Neuronal stem cell (in vitro differentiated cells): ENCODE measurements at regions not wholly inside any gene's neighbourhood (a gene's known extent, or its start where the extent isn't known, plus 50 kb on each side); places are given as distances from the start of the nearest gene placed in this dataset.
"Not testable (repeated sequence)": the region's sequence is repeated elsewhere in the genome, so short reads cannot be mapped to it uniquely, and the experiment has no call there.

Experiments used
- DNase-seq: peaks from one replicate; pipeline ENCODE4 v3.0.0-alpha.2; 2013; ENCODE audit warnings: low spot score
- H2AFZ ChIP-seq: one replicate; pipeline ENCODE4 v1.6.1; 2013; ENCODE audit warnings: mild to moderate bottlenecking, low read length, inconsistent platforms
- H2AK5ac ChIP-seq: 2 replicates; pipeline ENCODE4 v1.6.1; 2013; ENCODE audit warnings: low read depth, mild to moderate bottlenecking, inconsistent platforms, low read length, moderate library complexity, mixed read lengths
- H2BK120ac ChIP-seq: 2 replicates; pipeline ENCODE4 v1.6.1; 2013; ENCODE audit warnings: low read depth, mild to moderate bottlenecking, inconsistent platforms, low read length, moderate library complexity, mixed read lengths
- H2BK12ac ChIP-seq: one replicate; pipeline ENCODE4 v1.6.1; 2013; ENCODE audit warnings: low read length, inconsistent platforms
- H2BK15ac ChIP-seq: 2 replicates; pipeline ENCODE4 v1.6.1; 2013; ENCODE audit warnings: mild to moderate bottlenecking, low read length, inconsistent platforms, mixed read lengths
- H2BK5ac ChIP-seq: one replicate; pipeline ENCODE4 v1.6.1; 2013; ENCODE audit warnings: inconsistent platforms, mild to moderate bottlenecking, low read length, moderate library complexity
- H3K14ac ChIP-seq: one replicate; pipeline ENCODE4 v1.6.1; 2013; ENCODE audit warnings: low read length, inconsistent platforms
- H3K18ac ChIP-seq: 2 replicates; pipeline ENCODE4 v1.6.1; 2013; ENCODE audit warnings: low read length, inconsistent platforms
- H3K23ac ChIP-seq: 2 replicates; pipeline ENCODE4 v1.6.1; 2013; ENCODE audit warnings: low read depth, mild to moderate bottlenecking, mixed read lengths, low read length, inconsistent platforms; ENCODE audit not compliant: poor library complexity
- H3K27ac ChIP-seq: replicated peaks from 3 replicates; pipeline ENCODE4 v1.5.1; 2013; ENCODE audit warnings: low read length, inconsistent platforms
- H3K27me3 ChIP-seq, 3 experiments: 2 replicates each; pipeline ENCODE4 v1.6.1; 2013; ENCODE audit warnings: low read length in 3 of 3, mild to moderate bottlenecking in 2 of 3, inconsistent platforms in 1 of 3, low read depth in 1 of 3, mixed read lengths in 1 of 3, moderate library complexity in 1 of 3; ENCODE audit not compliant: control insufficient read depth in 3 of 3, insufficient read depth in 3 of 3
- H3K36me3 ChIP-seq, 2 donors: replicated peaks in 1 of 2; 2 replicates each; pipeline ENCODE4 v1.6.1; 2013; ENCODE audit warnings: low read length in 2 of 2; ENCODE audit not compliant: control insufficient read depth in 2 of 2, insufficient read depth in 2 of 2
- H3K4ac ChIP-seq: 2 replicates; pipeline ENCODE4 v1.6.1; 2013; ENCODE audit warnings: inconsistent platforms, mild to moderate bottlenecking, low read length, moderate library complexity
- H3K4me1 ChIP-seq, 2 donors: 1 replicate in 1 of 2; 2 replicates in 1 of 2; pipeline ENCODE4 v1.6.1; 2013; ENCODE audit warnings: low read length in 2 of 2, low read depth in 1 of 2; ENCODE audit not compliant: control insufficient read depth in 2 of 2, insufficient read depth in 1 of 2
- H3K4me2 ChIP-seq: one replicate; pipeline ENCODE4 v1.6.1; 2013; ENCODE audit warnings: mild to moderate bottlenecking, low read length, inconsistent platforms; ENCODE audit not compliant: insufficient read depth, poor library complexity, severe bottlenecking
- H3K4me3 ChIP-seq, 2 donors: 2 replicates each; pipeline ENCODE4 v1.5.1; 2013; ENCODE audit warnings: low read length in 2 of 2, mild to moderate bottlenecking in 2 of 2, inconsistent platforms in 1 of 2, moderate library complexity in 1 of 2
- H3K79me1 ChIP-seq: one replicate; pipeline ENCODE4 v1.6.1; 2013; ENCODE audit warnings: low read depth, mild to moderate bottlenecking, inconsistent platforms, low read length, moderate library complexity
- H3K9ac ChIP-seq: one replicate; pipeline ENCODE4 v1.6.1; 2013; ENCODE audit warnings: mild to moderate bottlenecking, low read depth, low read length, inconsistent platforms; ENCODE audit not compliant: poor library complexity
- H3K9me3 ChIP-seq, 2 donors: replicated peaks in 1 of 2; 2 replicates each; pipeline versions ENCODE3 to v1.6.1; 2013; ENCODE audit warnings: low read length in 2 of 2, mild to moderate bottlenecking in 2 of 2, inconsistent platforms in 1 of 2, low read depth in 1 of 2, mixed read lengths in 1 of 2, moderate library complexity in 1 of 2; ENCODE audit not compliant: control insufficient read depth in 2 of 2, insufficient read depth in 1 of 2
- H4K8ac ChIP-seq: one replicate; pipeline ENCODE4 v1.6.1; 2013; ENCODE audit warnings: low read depth, mild to moderate bottlenecking, inconsistent platforms, low read length, moderate library complexity
- H4K91ac ChIP-seq: one replicate; pipeline ENCODE4 v1.6.1; 2013; ENCODE audit warnings: low read length, low read depth, mild to moderate bottlenecking, inconsistent platforms; ENCODE audit not compliant: poor library complexity
- WGBS, 2 donors: extraction: QIAGEN DNeasy Blood & Tissue Kit; methylation state at CpG; one replicate each; pipeline ENCODE4 v1.1.7; 2013; ENCODE audit warnings: missing lambda C conversion rate in 2 of 2, mixed read lengths in 1 of 2; ENCODE audit not compliant: insufficient read length in 2 of 2, insufficient replicate concordance in 1 of 2; ENCODE audit errors: extremely low coverage in 2 of 2; 5-methylcytosine and 5-hydroxymethylcytosine counted together

DNA sequence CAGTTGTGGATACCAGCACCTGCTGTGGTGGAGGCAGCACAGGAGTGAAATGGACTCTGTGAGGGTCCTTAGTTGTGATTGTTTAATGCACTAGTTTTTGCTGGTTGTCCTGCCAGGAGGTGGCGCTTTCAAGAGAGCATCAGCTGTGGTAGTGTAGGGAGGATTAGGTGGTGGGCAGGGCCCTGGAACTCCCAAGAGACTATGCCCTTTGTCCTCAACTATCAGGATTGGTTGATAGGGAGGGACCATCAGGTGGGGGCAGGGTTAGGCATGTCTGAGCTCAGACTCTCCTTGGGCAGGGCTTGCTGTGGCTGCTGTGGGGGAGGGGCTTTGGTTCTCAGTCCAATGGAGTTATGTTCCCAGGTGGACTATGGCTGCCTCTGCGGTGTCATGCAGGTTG is 121.9 kb downstream of the RRAGB start:
- Histone ChIP-seq H3K9ac (no peak overlapping the region), H3K9me3 (no peaks in the 10 kb centered on the region), H2AK5ac (no peak overlapping the region), H3K23ac (no peak overlapping the region), H3K18ac (no peak overlapping the region), H3K27me3 (no peaks in the 10 kb centered on the region), H3K4me1 (no peaks in the 10 kb centered on the region), H2BK15ac (no peak overlapping the region), H3K36me3 (no peaks in the 10 kb centered on the region), H3K4ac (no peak overlapping the region), H4K8ac (no peak overlapping the region), H2AFZ (no peak overlapping the region), H3K4me2 (no peak overlapping the region), H3K14ac (no peak overlapping the region), H4K91ac (no peak overlapping the region), H3K79me1 (no peaks in the 10 kb centered on the region), H2BK5ac (no peak overlapping the region), H2BK120ac (no peak overlapping the region), H3K4me3 (no peak overlapping the region), H3K27ac (no peak overlapping the region), H2BK12ac (no peak overlapping the region)
- no peak for DNase-seq
- no CpG with 5 or more reads among the region's 2 CpGs for WGBS, 2 donors

DNA sequence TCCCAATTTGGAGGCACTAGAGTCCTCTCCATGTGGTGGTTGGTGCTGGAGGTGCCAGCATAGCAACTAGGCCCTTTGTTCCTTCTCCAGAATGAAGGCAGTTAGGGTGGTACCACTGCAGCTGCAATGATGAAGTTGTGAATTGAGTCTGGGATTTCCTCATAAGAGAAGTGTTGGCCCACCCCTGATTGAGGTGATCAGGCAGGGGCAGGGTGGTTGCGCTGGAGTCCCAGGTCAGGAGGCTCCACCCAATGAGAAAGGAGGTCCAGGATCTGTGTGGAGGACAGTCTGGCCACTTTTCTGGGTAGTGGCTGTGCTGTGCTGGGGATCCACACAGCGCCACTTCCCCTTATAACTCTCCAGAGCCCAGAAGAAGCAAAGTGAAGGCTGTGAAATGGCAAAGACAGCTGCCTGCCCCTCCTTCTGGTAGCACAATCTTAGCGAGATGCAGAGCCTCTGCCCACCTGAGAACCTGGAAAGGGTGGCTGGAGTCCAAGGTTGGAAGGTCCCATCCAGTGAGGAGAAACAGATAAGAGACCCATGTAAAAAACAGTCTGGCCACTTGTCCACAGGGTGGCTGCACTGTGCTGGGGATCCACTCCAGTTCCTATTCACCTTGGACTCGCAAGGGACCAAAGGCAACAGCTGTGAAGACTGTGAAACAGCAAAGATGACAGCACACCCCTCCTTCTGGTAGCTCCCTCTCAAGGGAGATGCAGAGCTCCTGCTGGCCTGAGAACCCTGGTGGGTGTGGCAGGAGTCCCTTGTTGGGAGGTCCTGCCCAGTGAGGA is 124.6 kb downstream of the RRAGB start:
- H2BK15ac ChIP-seq, result no peak overlapping the region
- no peak overlapping the region for H3K4me3 ChIP-seq
- no peak overlapping the region for H2AFZ ChIP-seq
- H3K9ac ChIP-seq, result no peak overlapping the region
- H3K36me3 ChIP-seq, result no peaks in the 10 kb centered on the region
- H2BK5ac ChIP-seq, result no peak overlapping the region
- no peaks in the 10 kb centered on the region for H3K9me3 ChIP-seq
- H3K79me1 ChIP-seq, result no peaks in the 10 kb centered on the region
- H3K18ac ChIP-seq, result no peak overlapping the region
- no peak overlapping the region for H4K8ac ChIP-seq
- no peak overlapping the region for H2BK120ac ChIP-seq
- H3K27ac ChIP-seq, result no peak overlapping the region
- H3K4me2 ChIP-seq, result no peak overlapping the region
- H3K23ac ChIP-seq, result no peak overlapping the region
- no peak overlapping the region for H2AK5ac ChIP-seq
- H3K14ac ChIP-seq, result no peak overlapping the region
- no peaks in the 10 kb centered on the region for H3K27me3 ChIP-seq
- no peak overlapping the region for H3K4ac ChIP-seq
- H4K91ac ChIP-seq, result no peak overlapping the region
- WGBS, 2 donors, result no CpG with 5 or more reads among the region's 4 CpGs
- no peak for DNase-seq
- H2BK12ac ChIP-seq, result no peak overlapping the region
- H3K4me1 ChIP-seq, result no peaks in the 10 kb centered on the region

DNA sequence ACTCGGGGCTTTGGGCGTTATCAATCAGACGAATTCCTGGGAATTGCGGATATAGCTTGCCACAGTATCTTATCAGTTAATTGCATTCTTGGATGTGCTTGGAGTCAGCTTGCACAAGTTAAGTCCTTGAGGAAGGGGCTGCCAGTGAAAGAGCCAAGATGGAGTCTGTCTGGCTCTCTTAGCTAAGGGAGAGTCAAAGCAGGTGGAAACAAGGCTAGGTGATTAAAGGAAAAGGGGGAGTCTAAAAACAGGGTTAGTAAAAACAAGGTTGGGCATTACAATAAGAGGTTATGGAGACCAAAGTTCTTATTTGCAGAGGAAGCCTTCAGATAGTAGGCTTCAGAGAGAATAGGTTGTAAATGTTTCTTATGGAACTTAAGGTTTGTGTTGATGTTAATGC is 149.2 kb downstream of the RRAGB start:
- not testable (repeated sequence) for H3K4me2 ChIP-seq, H4K91ac ChIP-seq, H3K9me3 ChIP-seq, DNase-seq, H3K4me3 ChIP-seq, H3K4me1 ChIP-seq, H3K27ac ChIP-seq, H2BK120ac ChIP-seq, H2BK12ac ChIP-seq, H2BK15ac ChIP-seq, H3K23ac ChIP-seq, H3K9ac ChIP-seq, H2AFZ ChIP-seq, H3K27me3 ChIP-seq, H2BK5ac ChIP-seq, H3K79me1 ChIP-seq, H2AK5ac ChIP-seq, H3K4ac ChIP-seq, H4K8ac ChIP-seq, H3K14ac ChIP-seq, H3K36me3 ChIP-seq, H3K18ac ChIP-seq
- WGBS, 2 donors, result no CpG with 5 or more reads among the region's 4 CpGs

DNA sequence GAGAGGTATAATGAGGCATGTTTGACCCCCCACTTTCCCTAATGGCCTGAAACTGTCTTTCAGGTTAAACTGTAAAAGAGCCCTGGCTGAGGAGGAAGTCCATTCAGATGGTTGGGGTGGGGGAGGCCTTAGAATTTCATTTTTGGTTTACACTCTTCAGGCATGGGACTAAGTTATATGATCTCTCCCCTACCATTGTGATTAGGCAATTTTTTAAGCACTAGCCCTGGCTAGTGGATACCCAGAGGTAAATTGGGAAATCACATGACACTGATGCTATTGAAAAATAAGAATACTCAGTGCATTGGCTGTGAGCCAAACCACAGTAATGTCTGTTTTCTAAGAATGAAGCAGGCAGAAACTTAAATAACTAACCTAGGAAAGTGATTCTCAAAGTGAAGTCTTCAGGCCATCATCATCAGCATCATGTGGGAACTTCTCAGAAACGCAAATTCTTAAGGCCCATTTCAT is 149.7 kb downstream of the RRAGB start:
- H3K27me3 ChIP-seq, result no peaks in the 10 kb centered on the region
- no peak overlapping the region for H3K14ac ChIP-seq
- H2BK12ac ChIP-seq, result no peak overlapping the region
- H2BK120ac ChIP-seq, result no peak overlapping the region
- H2AFZ ChIP-seq, result no peak overlapping the region
- H2BK5ac ChIP-seq, result no peak overlapping the region
- H3K4me1 ChIP-seq, result no peaks in the 10 kb centered on the region
- no peak overlapping the region for H3K4me2 ChIP-seq
- H4K8ac ChIP-seq, result no peak overlapping the region
- WGBS, 2 donors, result no CpG with 5 or more reads among the region's 1 CpG
- H2BK15ac ChIP-seq, result no peak overlapping the region
- H3K27ac ChIP-seq, result no peak overlapping the region
- H3K4ac ChIP-seq, result no peak overlapping the region
- no peaks in the 10 kb centered on the region for H3K79me1 ChIP-seq
- DNase-seq, result no peak
- H3K18ac ChIP-seq, result no peak overlapping the region
- H3K9ac ChIP-seq, result no peak overlapping the region
- H3K36me3 ChIP-seq, result no peaks in the 10 kb centered on the region
- H2AK5ac ChIP-seq, result no peak overlapping the region
- H3K23ac ChIP-seq, result no peak overlapping the region
- H3K9me3 ChIP-seq, result no peaks in the 10 kb centered on the region
- no peak overlapping the region for H3K4me3 ChIP-seq
- no peak overlapping the region for H4K91ac ChIP-seq
